Myocyte (in vitro differentiated cells): ENCODE measurements at regions not wholly inside any gene's neighbourhood (a gene's known extent, or its start where the extent isn't known, plus 50 kb on each side); places are given as distances from the start of the nearest gene placed in this dataset.

Experiments
- DNase-seq: peaks from one replicate; pipeline ENCODE4 v3.0.0-alpha.2; 2012; ENCODE audit warnings: low read depth

- peak; percentile 40 for DNase-seq
Observed at GRCh38 chr21:27104846-27105431, 138.1 kb upstream of the ADAMTS5 start.

- DNase-seq, result no peak
Observed at GRCh38 chr21:27103768-27104167, 136.9 kb upstream of the ADAMTS5 start.

- no peak for DNase-seq
Observed at GRCh38 chr21:27101523-27101922, 134.6 kb upstream of the ADAMTS5 start.

- no peak for DNase-seq
Observed at GRCh38 chr21:27094184-27094948, 127.5 kb upstream of the ADAMTS5 start.

- no peak for DNase-seq
Observed at GRCh38 chr21:27086630-27087029, 119.7 kb upstream of the ADAMTS5 start.

GRCh38 chr21:27086186-27086585 lies 119.3 kb upstream of the ADAMTS5 start:
- no peak for DNase-seq

GRCh38 chr21:27085387-27085786 lies 118.5 kb upstream of the ADAMTS5 start:
- DNase-seq, result no peak

- DNase-seq, result no peak
Observed at GRCh38 chr21:27083144-27083543, 116.3 kb upstream of the ADAMTS5 start.

GRCh38 chr21:27082431-27083010 lies 115.6 kb upstream of the ADAMTS5 start:
- DNase-seq, result no peak

GRCh38 chr21:27079636-27080240 lies 112.8 kb upstream of the ADAMTS5 start:
- no peak for DNase-seq

GRCh38 chr21:27078915-27079314 lies 112.0 kb upstream of the ADAMTS5 start:
- DNase-seq, result no peak

GRCh38 chr21:27077501-27077900 lies 110.6 kb upstream of the ADAMTS5 start:
- no peak for DNase-seq

- no peak for DNase-seq
Observed at GRCh38 chr21:27076025-27076424, 109.1 kb upstream of the ADAMTS5 start.

GRCh38 chr21:27070861-27071670 lies 104.2 kb upstream of the ADAMTS5 start:
- no peak for DNase-seq

- DNase-seq, result no peak
Observed at GRCh38 chr21:27068811-27069210, 101.9 kb upstream of the ADAMTS5 start.

- peak; percentile 18 for DNase-seq
Observed at GRCh38 chr21:27067226-27067625, 100.3 kb upstream of the ADAMTS5 start.

- no peak for DNase-seq
Observed at GRCh38 chr21:27062443-27062842, 95.6 kb upstream of the ADAMTS5 start.

- no peak for DNase-seq
Observed at GRCh38 chr21:27061770-27062169, 94.9 kb upstream of the ADAMTS5 start.

- no peak for DNase-seq
Observed at GRCh38 chr21:27060190-27060589, 93.3 kb upstream of the ADAMTS5 start.

- no peak for DNase-seq
Observed at GRCh38 chr21:27058673-27059605, 92.1 kb upstream of the ADAMTS5 start.
